GM19023 (cell line): ENCODE measurements at regions not wholly inside any gene's neighbourhood (a gene's known extent, or its start where the extent isn't known, plus 50 kb on each side); places are given as distances from the start of the nearest gene placed in this dataset.

Experiments used
- ATAC-seq: cut with Tn5 transposase; IDR thresholded peaks from one replicate; pipeline ENCODE4 v1.9.1; 2021; ENCODE audit warnings: mild to moderate bottlenecking, moderate library complexity; ENCODE audit not compliant: unreplicated experiment

DNA sequence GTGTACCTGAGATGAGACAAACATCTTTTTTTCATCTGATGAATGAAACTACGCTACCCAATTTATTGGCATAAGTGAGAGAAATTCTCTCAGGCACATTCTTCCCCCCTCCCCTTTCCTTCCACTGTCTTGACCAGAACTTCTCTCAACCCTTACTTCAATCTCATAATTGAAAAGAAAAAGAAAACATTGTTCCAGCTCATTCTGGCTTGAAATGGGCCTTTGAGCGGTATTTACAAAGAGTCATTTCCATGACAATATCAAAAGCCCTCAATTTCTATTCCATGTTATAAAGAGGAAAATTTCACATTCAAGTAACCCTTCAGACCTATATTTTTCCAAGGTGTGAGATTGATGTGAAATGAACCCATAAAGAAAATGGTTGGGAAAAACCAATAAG, 145.9 kb downstream of the PCSK1 start:
- no peak for ATAC-seq

DNA sequence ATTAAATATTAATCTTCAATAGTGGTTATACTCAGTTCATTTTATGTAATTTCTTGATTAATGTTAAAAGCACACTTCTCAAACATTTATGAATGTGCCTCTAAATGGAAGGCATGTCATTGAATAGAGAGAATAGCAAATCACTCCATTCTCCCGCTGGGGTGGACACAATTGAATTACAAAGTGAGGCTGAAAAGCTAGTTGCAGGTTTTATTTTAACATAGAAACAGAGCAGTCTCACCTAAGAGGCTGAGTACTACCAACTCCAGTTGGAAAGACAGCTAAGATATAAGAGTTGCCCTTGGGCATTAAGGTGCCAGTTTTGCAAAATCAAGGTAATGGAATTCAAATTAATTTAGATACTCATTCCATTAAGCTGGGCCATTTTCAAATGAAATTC, 147.2 kb downstream of the PCSK1 start:
- no peak for ATAC-seq

GRCh38 chr5:96284727-96285389, 148.2 kb downstream of the PCSK1 start:
- no peak for ATAC-seq

DNA sequence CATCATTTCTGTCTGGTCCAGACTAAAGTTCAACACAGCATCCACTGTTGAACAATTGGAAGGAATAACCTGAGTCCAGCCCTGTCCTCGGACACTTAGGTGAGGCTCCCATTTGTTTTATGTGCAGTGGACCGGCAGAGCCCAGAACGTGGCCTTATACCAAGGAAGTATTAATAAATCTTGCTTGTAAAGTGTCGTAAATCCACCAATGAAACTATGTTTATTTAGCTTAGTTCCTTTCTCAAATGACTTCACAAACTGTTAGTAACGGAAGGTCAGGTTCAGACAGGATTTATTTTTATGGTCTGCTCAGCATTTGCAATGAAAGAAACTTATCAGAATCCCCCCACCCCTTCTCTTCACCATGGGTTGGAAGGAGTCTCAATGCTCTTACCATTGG, 149.5 kb downstream of the PCSK1 start:
- ATAC-seq: no peak

DNA sequence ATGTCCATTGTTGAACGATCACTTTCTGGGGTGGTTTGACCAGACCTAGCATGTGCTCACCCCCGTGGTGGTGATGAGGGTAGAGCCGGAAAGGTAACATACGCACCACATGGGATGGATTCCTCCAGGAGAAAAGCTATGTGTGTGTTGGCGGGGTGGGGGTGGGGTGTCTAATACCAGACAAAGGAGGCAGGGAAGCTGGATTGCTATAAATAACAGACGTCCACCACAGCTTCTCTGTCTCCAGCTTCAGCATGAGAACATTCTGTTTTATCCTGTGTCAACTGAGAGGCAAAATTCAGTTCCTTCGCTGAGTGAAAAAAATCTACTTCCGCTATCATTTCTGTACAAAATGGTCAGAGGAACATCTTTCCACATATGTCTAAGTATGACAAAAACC, 151.0 kb downstream of the PCSK1 start:
- no peak for ATAC-seq

GRCh38 chr5:96280946-96281393, 152.1 kb downstream of the PCSK1 start:
- ATAC-seq: no peak

DNA sequence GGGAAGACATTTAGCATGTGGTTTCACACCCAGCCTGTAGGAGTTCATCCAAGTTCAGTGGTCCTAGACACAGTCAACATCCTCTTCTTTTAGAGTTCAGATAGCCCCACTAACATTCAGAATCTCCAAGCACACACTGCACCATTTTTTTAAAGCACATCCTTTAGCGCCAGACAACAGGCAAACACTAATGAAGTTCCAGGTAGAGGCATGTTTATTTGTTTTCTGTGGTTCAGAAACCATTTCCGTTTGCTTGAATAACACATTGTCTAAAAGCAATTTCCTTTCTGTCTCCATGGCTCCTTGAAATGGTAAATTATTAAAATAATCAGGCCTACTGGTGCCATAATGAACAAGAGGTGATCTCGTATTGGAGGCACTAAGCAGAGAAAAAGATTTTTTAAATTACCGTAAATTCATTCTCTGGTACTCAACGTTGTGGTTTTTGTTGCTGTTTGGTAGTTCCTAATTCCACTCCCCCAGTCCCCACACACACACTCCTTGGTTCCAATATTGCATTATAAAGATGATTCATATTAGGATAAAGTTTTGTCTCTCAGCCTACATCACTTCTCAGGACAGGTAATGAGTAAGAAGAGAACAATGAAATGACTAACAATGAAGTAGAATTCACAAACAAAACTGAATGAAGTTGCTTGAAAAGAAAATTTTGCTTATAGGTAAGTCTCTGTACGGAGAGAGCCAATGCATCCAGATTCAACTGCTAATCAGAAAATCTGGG, 153.1 kb downstream of the PCSK1 start:
- ATAC-seq: peak; percentile 80

DNA sequence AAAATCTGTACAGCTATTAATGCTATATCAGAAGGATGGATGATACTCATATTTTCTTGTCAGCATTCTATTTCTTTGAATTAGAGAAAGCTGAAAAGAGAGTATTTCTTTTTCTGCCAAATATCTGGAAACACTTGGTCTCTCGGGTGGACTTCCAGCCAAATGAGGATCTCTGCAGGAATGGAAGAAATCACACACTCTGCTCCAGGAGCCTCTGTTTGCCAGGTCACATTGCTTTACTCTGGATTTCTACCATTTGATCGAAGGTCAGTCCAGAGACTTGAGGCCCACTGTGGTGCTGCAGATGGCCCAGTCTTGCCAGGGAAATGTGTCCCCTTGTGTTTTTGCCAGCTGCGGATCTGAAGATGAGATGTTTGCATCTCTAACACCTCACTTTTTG, 154.1 kb downstream of the PCSK1 start:
- no peak for ATAC-seq

DNA sequence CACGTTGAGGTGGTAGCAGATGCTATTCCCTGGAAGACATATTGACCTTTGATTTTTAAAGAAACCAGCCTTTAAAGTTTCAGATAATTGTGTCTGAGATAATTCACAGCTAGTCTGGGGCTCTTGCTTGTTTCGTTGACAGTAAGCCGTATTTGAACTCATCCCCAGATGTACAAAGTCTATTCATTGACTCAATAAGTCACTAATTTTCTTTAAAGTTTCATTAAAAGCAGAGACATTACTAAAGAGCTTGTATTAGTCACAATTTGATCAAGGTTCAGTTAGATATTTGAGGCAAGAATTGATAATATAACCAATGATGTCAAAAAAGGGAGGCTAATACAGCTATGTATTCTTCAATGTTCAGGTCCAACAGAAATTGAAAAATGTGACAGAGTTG, 158.0 kb downstream of the PCSK1 start:
- no peak for ATAC-seq

- ATAC-seq: no peak
Measured at GRCh38 chr5:96265487-96265886, 167.6 kb downstream of the PCSK1 start.

DNA sequence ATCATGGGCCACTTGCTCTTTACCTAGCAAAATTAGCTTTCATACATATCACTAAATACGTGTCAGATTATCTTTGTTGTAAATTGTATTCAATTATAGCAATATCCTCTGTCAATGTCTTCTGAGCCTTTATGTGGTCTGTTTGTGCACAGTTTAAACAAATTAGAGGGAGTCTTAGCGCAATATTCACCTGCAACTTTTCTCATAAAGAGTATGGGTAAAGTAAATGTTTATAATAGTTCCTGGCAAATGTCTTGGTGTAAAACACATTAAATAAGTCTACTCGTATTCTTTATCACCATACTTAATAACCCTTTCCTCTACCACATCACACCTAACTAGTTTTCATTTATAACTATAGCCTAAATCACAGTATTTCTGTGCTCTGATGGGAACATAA, 169.0 kb downstream of the PCSK1 start:
- ATAC-seq: no peak

DNA sequence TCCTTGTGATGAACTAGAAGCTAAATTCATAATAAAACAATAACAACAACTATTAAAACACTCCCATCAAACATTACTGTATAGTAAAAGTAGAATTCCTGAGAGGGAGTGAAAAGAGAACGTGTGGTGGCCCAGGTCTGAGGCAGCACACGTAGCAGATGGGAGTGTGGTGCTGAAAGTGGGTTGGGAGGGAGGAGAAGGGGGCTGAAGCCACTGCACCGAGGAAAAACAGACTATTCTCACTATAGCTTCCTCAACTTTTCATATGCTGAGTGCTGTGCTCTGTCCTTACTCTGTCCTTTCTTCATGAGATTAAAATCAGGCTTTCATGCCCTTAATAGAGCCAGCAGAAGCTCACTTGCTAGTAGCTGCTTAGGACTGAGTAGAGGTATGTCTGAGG, 170.9 kb downstream of the PCSK1 start:
- ATAC-seq: no peak

DNA sequence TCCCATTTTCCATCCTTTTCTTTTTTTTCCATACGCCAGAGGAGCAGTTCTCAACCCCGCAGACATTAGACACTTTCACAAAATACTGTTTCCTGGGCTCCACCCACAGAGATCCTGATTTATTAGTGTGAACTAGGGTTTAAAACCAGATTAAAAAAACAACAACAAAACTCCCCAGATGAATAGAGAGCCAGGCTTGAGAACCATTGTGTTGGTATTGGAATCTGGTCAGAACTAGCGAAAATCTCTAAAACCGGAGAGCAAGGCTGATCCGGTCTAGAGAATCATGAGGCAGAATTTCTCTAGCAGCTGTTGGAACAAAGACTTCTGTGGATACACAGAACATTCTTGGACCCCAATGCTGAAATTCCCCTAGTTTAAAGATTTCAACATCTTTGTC, 173.0 kb downstream of the PCSK1 start:
- no peak for ATAC-seq

- ATAC-seq: no peak
Measured at GRCh38 chr5:96259151-96259772, 173.8 kb downstream of the PCSK1 start.

DNA sequence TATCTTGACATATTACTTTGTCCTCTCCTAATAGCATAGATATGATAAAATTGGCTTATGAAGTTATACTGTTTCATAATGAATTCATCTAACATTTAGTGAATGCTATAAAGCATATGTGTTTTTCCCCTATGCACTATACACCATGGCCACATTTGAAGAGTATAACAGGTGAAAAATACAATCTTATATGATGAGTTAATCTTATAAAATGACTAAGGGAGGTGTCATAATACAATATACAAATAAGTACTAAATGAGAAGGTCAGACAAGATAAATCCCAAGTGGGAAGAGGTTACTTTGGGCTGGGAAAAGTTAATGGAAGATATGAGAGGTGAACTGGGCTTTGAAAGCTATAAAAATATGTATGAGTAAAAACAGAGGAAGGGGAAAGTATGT, 174.4 kb downstream of the PCSK1 start:
- ATAC-seq: no peak

GRCh38 chr5:96257904-96258303, 175.1 kb downstream of the PCSK1 start:
- ATAC-seq: no peak

DNA sequence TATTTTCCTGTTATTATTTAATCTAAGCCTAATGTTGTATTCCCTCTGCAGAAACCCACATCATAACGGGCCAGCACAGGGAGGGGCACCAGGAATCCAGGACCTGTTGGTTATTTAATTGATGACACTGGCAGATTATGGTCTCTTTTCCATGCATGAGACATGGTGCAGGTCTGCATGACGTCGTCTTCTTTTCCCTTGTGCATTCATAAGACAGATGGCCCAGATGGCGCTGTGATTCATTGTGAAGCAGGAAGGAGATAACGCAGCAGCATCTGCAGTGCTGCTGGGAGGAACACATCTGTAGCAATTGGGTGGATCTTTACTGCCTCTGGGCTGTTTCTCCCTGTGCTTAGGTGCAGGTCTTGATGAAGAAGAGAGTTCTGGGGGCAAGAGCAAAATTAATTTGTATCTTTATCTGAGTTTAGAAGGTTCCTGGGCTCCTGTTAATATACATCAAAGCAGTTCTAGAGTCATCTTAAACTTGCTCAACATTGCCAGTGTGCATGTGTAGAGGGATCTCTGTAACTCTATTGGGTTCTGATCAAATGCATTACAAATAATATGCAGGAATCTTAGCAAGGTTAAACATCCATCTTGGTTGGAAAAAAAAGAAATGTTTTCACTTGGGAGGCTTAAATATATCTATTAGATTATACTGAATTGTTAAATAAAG, 176.1 kb downstream of the PCSK1 start:
- ATAC-seq: no peak

- no peak for ATAC-seq
Measured at GRCh38 chr5:96254980-96255691, 177.9 kb downstream of the PCSK1 start.

GRCh38 chr5:96253140-96253539, 179.9 kb downstream of the PCSK1 start:
- ATAC-seq: no peak

GRCh38 chr5:96252596-96252995, 180.5 kb downstream of the PCSK1 start:
- no peak for ATAC-seq

GRCh38 chr5:96250782-96251181, 182.3 kb downstream of the PCSK1 start:
- ATAC-seq: no peak
